Effector CD8-positive, alpha-beta T cell (primary cell): ENCODE measurements at regions not wholly inside any gene's neighbourhood (a gene's known extent, or its start where the extent isn't known, plus 50 kb on each side); places are given as distances from the start of the nearest gene placed in this dataset.
"Not testable (repeated sequence)": the region's sequence is repeated elsewhere in the genome, so short reads cannot be mapped to it uniquely, and the experiment has no call there.

Source experiments
- DNase-seq: peaks from one replicate; lab custom pipeline; 2025; lab: John Stamatoyannopoulos, UW

DNA sequence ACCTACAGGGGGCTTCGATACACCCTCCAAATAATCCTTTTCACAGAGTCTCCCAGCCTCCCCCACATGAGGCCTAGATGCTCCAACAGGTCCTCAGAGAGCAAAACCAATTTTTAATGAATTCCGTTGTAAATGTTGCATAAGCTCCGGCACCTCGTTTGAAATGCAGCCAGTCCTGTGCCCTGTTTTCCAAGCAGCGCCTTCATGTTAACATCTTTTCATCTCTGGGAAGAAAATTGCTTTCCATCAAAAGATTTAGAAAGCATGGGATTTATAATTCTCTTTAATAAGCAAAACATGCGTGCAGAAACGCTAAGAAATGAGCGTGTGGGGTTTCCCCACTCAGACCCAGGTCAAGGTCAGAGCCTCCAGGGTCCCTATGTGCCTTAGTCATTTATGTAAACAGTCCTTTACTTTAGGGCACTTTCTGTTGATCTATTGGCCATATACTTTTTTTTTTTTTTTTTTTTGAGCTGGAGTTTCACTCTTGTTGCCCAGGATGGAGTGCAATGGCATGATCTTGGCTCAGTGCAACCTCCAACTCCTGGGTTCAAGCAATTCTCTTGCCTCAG, 177.5 kb upstream of the S1PR3 start:
- no peak for DNase-seq

DNA sequence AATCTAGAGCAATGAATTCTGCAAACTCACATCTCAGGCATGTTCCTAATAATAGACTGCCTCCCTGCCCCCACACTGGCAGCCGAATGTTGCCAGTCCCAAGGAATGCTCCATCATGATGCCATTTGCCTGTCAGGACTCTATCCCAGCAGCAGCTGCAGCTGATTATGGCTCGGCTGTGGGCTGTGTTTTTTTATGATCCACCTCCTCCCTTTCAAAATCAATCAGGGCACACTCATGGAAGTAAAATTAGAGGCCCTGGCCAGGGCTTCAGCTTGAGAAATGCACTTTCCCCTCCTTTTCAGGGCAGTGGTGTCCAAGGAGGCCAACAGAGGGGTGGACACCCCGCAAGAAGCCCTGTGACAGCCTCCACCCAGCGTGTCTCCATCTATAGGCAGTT, 176.7 kb upstream of the S1PR3 start:
- no peak for DNase-seq

DNA sequence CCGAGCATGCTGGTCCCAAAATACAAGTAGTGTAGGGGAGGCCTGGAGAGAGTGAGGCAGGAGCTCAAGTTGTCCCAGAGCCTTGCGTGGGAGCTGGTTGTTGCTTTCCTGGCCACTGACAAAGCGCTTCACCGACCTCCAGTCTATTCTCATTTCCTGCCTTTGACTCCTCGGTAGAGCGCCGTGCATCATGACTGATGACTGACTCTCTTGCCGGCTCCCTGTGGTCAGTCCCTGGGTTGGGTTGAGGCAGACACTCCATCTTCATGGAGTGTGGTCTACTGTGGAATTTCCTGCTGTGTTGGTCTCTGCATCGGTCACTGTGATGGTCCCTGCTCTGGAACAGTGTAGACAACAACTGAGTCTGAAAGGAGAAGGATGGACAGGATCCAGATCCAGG, 175.1 kb upstream of the S1PR3 start:
- DNase-seq, result no peak

DNA sequence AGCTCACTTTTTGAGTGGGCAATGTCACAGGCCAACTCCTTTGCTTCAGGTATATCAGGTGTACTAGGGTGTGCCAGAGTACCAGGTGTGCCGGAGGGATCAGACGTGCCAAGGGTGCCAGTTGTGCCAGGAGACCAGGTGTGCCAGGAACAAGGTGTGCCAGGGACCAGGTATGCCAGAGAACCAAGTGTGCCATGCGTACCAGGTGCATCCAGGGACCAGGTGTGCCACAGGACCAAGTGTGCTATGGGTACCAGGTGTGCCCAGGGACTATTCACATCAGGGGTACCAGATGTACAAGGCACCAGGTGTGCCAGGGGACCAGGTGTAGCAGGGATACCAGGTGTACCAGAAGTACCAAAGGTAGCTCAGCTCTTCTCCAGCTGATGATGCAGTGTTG, 174.7 kb upstream of the S1PR3 start:
- no peak for DNase-seq

DNA sequence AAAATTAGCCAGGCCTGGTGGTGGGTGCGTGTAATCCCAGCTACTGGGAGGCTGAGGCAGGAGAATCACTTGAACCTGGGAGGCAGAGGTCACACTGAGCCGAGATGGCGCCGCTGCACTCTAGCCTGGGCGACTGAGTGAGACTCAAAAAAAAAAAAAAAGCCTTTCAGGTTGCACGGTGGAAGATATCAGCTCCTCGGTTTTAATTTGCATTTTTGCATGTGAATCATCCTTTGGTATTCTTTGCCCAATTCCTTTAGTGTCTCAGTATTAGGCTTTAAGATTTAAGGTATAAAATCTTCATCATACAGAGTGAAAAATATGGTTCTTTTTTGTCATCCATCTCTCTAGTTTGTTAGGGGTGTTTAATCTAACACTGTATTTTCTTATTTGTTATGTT, 173.6 kb upstream of the S1PR3 start:
- no peak for DNase-seq

DNA sequence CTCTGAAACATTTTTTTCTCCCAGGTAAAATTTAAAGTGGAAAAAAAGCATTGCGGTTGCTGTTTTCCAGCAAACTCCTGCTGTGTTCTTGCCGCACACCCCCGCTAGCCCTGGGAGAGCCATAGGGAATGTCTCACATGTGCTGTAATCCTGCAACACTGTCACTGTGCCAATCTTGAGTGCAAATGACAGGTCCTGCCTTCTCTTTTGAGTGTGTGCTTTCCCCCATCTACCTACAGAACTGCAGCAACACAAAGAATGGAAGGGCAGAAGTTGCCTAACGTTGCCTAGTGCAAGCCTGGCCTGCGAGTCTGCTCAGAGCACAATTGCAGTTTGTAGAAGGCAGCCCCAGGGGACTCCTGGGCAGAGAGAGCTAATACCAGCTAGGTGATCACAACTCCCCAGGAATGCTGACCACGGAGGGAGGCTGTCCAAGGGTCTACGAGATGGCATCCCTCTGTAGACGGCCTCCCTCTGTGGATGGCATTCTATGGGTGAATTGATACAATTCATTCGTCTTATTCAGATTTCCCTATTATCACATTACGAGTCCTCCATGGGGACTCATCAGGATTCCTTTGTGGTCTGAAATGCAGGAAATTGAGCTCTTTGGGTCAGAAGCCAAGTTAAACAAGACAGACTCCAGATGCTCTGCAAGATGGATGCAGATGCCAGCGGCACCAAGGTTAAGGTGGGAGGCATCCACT, 172.6 kb upstream of the S1PR3 start:
- DNase-seq, result no peak

DNA sequence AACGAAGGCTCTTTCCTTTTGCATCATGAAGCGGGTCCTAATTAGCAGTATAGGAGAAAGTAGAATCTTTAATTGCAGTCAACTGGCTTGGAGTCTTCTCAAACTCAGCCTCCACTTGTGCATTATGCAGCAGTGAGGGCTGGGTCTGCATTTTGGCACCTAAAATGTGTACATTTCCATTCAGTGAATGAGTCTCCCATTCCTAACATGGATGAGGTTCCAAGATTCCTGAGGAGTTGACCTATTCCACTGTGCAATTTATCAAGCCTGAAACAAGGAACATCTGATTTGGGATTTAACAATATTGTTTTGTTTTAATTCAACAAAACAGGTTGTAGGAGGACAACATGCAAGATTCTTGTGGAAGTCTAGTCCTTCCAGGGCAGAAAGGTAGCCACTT, 171.8 kb upstream of the S1PR3 start:
- no peak for DNase-seq

DNA sequence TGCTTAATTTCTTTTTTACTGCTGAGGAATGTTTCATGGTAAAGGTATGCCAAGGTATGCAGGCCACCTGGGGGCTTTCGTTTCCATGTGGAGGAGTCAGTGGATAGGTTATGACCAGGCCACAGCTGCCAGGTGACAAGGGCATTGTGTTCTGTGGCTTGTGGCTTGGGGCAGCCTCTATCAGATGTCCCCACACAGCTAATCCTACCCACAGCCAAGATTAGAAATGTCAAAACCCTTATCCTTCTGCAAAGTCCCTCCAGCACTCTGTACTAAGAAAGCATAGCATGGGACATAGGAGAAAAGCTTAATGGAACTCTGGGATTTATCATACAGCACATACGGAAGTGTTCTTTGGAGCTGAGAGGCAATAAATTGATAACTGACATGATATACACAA, 171.2 kb upstream of the S1PR3 start:
- no peak for DNase-seq

DNA sequence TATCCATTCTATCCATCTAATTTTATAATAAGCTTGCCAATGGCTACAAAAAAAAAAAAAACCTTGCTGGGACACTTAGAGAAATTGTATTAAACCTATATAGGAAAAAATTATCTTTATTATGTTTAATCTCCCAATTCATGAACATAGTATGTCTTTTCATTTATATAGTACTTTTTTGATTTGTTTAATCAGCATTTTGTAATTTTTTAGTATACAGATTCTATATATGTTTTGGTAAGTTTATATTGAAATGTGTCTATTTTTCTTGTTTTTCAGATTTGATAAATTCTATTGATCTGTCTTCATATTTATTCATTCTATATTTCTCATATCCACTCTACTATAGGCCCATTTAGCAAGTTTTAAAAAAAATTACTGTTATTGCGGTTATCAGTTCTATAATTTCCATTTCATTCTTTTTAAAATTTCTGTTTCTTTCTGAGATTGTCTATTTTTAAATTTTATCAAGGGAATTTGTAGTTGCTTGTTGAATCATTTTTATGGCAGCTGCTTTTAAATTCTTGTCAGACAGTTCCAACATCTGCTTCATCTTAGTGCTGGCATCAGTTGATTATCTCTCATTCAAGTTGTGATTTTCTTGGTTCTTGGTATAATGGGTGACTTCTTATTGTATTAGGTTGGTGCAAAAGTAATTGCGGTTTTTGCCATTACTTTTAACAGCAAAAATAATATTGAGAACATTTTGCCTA, 170.1 kb upstream of the S1PR3 start:
- DNase-seq, result no peak

DNA sequence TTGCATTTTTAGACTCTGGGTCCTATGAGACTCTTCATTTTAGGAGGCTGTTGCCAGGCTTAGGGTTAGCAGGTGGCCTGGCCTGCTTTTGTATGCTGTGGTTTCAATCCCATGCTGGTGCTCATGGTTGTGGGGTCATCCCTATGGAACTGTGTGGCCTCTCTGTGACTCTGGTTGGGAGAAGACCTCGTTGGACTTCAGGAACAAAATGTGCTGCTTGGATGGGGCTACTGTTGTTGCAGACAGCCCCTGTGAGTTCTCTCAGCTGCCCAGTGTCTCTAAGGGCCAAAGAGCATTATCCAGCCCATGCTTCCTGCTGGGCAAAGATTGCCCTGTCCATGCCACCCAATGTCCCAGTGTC, 169.5 kb upstream of the S1PR3 start:
- no peak for DNase-seq

DNA sequence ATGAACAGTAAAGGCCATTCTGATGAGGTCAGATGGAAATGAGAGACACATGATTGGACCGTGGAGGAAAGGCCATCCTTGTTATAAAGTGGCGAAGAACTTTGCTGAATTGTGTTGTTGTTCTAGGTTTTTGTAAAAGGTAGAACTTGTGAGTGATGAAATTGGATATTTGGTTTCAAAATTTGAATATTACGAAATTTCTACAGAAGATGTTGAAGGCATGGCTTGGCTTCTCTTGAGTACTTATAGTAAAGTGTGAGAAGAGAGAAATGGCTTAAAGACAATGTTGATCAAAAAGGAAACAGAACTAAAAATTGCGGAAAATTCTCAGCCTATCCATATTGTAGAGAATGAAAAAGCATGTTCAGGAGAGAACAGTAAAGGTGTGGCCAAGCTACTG, 166.6 kb upstream of the S1PR3 start:
- no peak for DNase-seq

DNA sequence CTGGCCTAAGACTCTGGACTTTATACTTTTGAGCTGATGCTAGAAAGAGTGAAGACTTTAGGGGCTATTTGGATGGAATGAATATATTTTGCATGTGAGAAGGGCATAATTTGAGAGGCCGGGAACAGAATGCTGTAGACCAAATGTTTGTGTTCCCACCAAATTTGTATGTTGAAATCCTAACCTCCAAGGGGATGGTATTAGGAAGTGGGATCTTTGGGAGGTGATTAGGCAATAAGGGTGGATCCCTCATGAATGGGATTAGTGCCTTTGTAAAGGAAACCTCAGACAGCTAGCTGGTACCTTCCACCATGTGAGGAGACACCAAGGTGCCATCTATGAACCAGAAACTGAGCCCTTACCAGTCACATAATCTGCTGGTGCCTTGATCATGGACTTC, 165.1 kb upstream of the S1PR3 start:
- no peak for DNase-seq

DNA sequence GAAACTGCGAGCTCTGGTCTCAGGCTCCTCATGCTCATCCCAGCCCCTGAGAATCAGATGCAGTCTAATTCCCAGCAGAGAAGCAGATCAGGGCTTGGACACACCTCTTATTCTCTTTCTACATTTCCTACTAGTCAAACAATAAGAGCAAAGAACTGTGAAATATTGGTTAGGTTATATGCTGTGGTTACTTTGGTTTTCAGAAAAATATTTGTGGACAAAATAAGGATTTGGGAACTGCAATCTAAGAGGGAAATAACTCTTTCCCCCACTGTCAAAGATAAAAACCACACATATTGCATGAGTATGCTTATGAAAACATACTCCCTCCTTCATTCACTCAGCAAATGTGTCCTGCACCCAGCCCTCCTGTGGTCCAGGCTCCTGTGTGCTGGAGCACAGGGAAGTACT, 164.5 kb upstream of the S1PR3 start:
- DNase-seq, result no peak

DNA sequence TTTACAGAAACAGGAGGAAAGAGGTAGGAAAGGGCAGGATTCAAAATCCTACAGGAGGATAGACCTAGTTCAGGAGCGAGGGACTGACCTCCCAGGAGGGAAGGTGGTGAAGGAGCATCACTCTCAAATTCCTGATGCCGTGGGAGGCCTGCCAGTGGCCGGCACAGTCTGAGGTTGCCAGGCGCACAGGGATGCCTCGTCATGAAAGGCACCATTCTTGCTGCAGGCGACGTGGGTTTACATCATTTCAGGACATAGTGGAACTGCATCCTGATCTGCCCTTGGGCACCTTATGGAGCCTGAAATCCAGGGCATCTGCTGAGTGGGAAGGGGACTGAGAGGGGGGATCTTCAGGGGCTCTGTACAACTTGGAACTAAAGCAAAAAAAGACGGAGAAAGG, 163.2 kb upstream of the S1PR3 start:
- DNase-seq, result no peak

DNA sequence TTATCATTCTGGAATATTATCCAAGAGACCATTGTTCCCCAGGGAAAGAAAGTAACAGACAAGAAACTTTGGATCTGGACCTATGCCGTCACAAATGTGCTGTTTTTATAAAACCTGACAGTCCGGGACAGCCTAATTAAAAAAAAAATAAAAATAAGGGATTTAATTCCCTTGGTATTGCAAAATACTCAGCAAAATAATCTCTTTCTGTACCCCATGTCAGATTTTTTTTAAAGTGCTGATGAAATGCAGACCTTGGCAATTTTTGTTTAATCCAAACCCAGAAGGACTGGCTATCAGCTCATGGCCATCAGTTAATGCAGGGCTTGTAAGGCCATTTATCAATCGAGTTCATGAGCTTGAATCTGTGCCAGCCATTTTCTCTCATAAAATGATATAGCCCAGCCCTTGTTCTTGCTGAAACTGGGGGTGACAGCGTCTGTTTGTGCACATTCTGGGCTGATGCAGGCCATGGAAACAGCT, 162.7 kb upstream of the S1PR3 start:
- no peak for DNase-seq

DNA sequence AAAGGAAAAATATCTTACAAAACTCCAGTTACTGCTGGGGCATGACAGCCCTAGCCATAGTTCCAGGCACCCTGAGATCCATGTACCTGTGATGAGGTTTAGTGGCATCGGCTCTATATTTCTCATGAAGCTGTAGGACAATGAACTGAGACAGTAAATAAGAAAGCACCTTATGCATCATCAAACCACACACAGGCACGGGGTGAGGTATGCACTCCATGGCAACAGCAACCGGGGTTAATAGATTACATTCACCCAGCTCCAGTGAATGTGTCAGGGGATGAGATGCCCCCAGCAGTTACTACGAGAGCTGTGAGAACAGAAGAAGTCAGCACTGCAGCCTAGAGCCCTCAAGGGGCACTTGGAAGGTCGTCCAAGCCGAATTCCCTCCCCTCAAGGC, 162.0 kb upstream of the S1PR3 start:
- no peak for DNase-seq

DNA sequence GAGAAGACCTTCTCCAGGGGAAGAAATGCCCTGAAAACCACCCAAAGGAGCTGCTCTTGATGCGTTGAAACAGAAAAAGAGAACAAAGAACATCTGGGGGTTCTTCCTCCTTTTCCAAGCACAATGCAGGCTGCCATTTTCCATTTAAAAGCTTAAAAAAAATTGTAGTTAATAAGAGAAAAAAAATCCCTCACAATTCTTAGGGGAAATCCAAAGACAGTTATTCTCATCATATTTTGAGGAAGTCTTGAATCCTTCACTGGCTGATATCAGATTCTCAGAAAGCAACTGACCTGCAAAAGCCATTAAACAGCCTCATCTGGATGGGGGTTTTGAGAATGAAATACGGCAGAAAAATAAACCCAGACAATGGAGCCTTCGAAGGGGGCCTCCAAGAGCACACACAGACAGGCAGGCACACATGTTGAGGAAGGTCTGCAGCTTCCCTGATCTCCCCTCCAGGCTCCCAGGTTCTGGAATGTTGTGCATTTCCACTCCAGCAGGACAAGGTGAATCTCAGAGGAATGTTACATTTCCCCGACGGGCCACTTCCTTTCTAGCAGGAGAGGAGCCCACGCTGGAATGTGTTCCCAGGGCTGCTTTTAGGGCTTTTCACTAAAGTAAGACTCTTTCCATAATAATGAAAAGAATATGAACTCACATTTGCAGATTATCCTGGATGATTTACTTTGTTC, 159.4 kb upstream of the S1PR3 start:
- no peak for DNase-seq

DNA sequence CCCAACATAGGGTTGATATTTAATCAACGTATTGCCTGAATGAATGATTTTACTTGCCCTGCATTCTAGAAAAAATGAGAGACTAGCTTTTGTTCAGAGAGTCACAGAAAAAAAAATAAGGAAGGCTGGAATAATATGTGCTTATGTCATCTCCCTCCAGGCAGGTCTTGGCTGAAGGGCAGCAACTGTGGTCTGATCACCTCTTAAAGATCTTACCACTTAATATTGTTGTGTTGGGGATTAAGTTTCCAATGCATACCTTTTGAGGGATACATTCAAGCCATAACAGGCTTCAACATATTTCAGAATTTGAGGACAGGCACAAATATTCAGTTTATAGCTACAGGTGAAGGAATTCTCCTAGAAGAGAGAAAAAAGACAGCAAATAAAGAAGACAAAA, 157.3 kb upstream of the S1PR3 start:
- DNase-seq, result no peak

DNA sequence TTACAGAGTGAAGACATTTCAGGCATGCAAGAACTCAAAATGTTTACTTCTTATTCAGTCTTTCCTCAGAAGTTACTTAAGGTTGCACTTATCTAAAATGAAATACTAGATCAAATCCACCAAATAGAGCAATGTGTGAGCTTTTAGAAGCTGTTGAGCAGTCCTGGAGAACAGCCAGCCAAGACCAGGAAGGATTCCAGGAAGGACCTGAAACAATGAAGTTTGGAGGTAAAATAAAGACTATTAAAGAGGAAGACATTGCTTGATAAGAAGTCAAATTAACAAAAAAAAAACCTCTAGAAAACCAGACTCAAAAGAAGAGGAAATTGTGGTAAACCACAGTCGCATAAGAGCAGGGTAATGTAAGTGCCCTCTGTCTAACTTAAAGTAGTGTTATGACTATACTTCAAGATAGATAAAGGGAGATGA, 156.2 kb upstream of the S1PR3 start:
- no peak for DNase-seq

DNA sequence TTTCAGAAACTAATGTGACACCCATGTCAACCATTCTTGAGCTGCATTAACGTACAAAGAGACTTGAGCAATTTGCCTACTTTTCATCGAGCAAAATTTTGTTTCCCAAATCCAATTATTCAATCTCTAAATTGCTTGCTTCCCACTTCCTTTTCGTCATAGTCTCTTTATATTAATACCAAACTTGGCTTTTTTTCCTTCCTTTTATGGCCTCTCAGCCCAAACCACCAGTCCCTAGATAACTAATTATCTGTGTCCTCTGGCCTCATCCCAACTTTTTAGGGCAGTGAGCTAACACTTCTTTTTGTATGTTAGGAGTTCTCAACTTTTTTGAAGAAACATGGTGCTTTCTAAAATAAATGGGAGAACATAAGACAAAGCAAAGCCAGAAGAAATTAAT, 155.5 kb upstream of the S1PR3 start:
- no peak for DNase-seq

DNA sequence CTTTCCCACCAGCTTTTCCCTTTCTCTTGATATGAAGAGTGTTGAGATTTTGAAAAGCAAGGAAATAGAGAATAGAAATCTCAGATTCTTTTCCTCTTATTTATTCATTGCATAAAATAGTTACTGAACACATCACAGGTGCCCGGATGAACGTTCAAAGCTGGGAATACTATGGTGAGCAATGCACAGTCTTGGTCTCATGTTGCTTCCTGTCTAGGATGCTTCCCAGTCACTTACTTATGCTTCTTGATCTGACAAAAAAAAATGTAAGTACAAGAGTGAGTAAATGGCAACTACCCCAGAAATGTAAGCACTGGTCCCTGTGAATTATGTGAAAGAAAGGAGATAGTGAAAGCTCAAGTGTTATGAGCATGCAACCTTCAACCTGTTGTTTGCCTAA, 153.5 kb upstream of the S1PR3 start:
- DNase-seq, result no peak

DNA sequence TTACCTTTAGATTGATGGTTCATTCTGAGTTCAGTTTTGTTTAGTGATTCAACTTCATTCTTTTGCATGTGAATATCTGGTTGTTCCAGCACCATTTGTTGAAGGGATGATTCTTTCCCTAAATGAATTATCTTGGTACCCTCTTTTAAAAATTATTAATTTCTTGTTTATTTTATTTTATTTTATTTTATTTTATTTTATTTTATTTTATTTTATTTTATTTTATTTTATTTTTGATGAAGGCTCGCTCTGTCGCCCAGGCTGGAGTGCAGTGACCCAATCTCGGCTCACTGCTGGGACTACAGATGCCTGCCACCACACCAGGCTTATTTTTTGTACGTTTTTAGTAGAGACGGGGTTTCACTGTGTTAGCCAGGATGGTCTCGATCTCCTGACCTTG, 141.4 kb upstream of the S1PR3 start:
- not testable (repeated sequence) for DNase-seq

DNA sequence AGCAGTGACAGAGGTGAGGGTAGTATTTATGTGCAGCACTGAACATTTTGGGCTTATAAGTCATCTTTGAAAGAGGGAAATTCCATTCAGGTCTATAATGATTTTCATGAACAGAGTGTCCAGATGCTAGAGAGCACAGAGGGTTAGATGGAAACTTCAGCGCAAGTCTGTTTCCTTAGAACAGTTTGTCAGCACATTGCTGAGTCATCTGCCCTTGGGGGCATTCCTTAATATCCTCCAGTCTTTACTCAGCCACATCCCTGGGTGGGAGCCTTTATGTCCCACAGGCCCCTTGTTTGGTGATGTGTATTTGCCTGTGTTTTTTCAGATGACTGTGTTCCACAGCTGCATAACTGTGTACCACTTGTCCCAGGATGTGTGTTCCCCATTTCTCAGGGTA, 138.5 kb upstream of the S1PR3 start:
- no peak for DNase-seq
